ENCODE measurements at regions not wholly inside any gene's neighbourhood (a gene's known extent, or its start where the extent isn't known, plus 50 kb on each side); places are given as distances from the start of the nearest gene placed in this dataset.

DNA sequence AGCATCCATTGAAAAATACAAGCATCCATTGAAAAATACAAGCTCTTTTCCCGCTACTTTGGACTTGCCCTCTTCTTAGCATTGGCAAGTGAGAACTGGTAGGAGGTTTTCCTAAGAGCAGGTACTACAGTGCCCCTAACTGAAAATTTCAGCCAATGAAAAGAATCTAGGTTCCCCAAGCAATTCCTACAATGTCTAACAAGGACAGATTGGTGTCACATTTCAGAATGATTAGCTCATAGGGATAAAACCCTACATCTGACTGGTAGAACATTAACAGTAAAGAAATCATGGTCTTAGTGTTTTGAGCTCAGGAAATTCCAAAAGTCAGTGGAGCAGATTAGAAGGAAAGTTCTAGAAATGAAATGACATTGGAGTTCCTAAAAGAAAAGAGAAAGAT, 68.6 kb upstream of the QRFPR start:
- no peaks in the 10 kb centered on the region for H3K9me3 ChIP-seq (ENCODE audit: low read length)
- H4K20me1 ChIP-seq (ENCODE audit: insufficient read depth, low read depth, low read length) = no peaks in the 10 kb centered on the region
- H3K4me2 ChIP-seq (ENCODE audit: low read depth, low read length, poor library complexity, severe bottlenecking) = no peak overlapping the region
- no peak for DNase-seq
- H3K4me1 ChIP-seq (ENCODE audit: low read length) = no peaks in the 10 kb centered on the region
- H3K79me2 ChIP-seq (ENCODE audit: low read length) = no peaks in the 10 kb centered on the region
- no peaks in the 10 kb centered on the region for H3K36me3 ChIP-seq (ENCODE audit: insufficient read depth, low read length)
- H3K9ac ChIP-seq (ENCODE audit: low read length) = no peak overlapping the region
- no peak overlapping the region for H3K27ac ChIP-seq (ENCODE audit: low read length)
- H3K4me3 ChIP-seq (ENCODE audit: low read length) = no peak overlapping the region
- no peaks in the 10 kb centered on the region for H3K9me2 ChIP-seq (replicated peaks; ENCODE audit: insufficient read depth, low read length)
- no peaks in the 10 kb centered on the region for H3K27me3 ChIP-seq (ENCODE audit: low read length)
- H2AFZ ChIP-seq (ENCODE audit: low read length) = no peak overlapping the region

GRCh38 chr4:121448231-121448630, 67.4 kb upstream of the QRFPR start:
- Histone ChIP-seq H3K9me2 (replicated peaks; ENCODE audit: insufficient read depth, low read length) (no peaks in the 10 kb centered on the region), H3K4me1 (ENCODE audit: low read length) (no peaks in the 10 kb centered on the region), H3K4me2 (ENCODE audit: low read depth, low read length, poor library complexity, severe bottlenecking) (no peak overlapping the region), H3K4me3 (ENCODE audit: low read length) (no peak overlapping the region), H3K36me3 (ENCODE audit: insufficient read depth, low read length) (no peaks in the 10 kb centered on the region), H2AFZ (ENCODE audit: low read length) (no peak overlapping the region), H3K79me2 (ENCODE audit: low read length) (no peaks in the 10 kb centered on the region), H3K9ac (ENCODE audit: low read length) (no peak overlapping the region), H4K20me1 (ENCODE audit: insufficient read depth, low read depth, low read length) (no peaks in the 10 kb centered on the region), H3K27me3 (ENCODE audit: low read length) (no peaks in the 10 kb centered on the region), H3K27ac (ENCODE audit: low read length) (no peak overlapping the region), H3K9me3 (ENCODE audit: low read length) (no peaks in the 10 kb centered on the region)
- DNase-seq = no peak

DNA sequence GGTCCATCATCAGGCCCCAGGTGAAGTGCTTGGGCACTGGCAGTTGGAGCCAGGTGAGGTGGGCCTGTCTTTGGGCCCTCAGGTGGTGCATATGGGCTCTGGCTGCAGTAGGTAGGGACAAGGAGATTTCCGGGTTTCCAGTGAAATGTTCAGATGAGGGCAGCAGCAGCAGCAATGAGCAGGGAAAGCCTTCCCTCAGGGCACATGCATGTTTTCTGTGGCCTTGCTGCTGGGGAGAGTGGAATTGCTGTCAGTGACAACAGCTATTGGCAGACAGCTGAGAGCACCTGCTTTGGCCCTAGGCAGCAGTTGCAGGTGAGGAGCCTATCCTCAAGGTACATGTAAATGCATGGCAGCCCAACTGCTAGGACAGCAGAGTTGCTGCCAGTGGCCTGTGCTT, 58.9 kb upstream of the QRFPR start:
- no peak for DNase-seq
- H3K9me3 ChIP-seq (ENCODE audit: low read length) = peaks cover 14% of the 10 kb centered on the region
- H2AFZ ChIP-seq (ENCODE audit: low read length) = no peak overlapping the region
- H4K20me1 ChIP-seq (ENCODE audit: insufficient read depth, low read depth, low read length) = no peaks in the 10 kb centered on the region
- no peaks in the 10 kb centered on the region for H3K4me1 ChIP-seq (ENCODE audit: low read length)
- H3K4me2 ChIP-seq (ENCODE audit: low read depth, low read length, poor library complexity, severe bottlenecking) = no peak overlapping the region
- no peaks in the 10 kb centered on the region for H3K79me2 ChIP-seq (ENCODE audit: low read length)
- H3K27me3 ChIP-seq (ENCODE audit: low read length) = no peaks in the 10 kb centered on the region
- H3K36me3 ChIP-seq (ENCODE audit: insufficient read depth, low read length) = no peaks in the 10 kb centered on the region
- H3K27ac ChIP-seq (ENCODE audit: low read length) = no peak overlapping the region
- H3K9me2 ChIP-seq (replicated peaks; ENCODE audit: insufficient read depth, low read length) = no peaks in the 10 kb centered on the region
- no peak overlapping the region for H3K4me3 ChIP-seq (ENCODE audit: low read length)
- no peak overlapping the region for H3K9ac ChIP-seq (ENCODE audit: low read length)

Measured in Karpas-422 (cell line).